GM23338 (cell line): ENCODE measurements at regions not wholly inside any gene's neighbourhood (a gene's known extent, or its start where the extent isn't known, plus 50 kb on each side); places are given as distances from the start of the nearest gene placed in this dataset.

ENCODE experiments used
- ATAC-seq: fragments of 200-7000 bp; cut with Tn5 transposase; 3 replicates; pipeline ENCODE4 v1.9.1; 2020
- DNase-seq: peaks from one replicate; pipeline ENCODE4 v3.0.0-alpha.2; 2015; ENCODE audit warnings: low spot score
- H2AFZ ChIP-seq: fragments of 200-600 bp; sonication (generic); 2 replicates; pipeline ENCODE4 v1.8.0; 2016; ENCODE audit warnings: antibody characterized with exemption, mild to moderate bottlenecking, moderate library complexity
- H3F3A ChIP-seq: fragments of 200-600 bp; sonication (generic); replicated peaks from 2 replicates; pipeline ENCODE4 v1.8.0; 2017; ENCODE audit warnings: antibody characterized with exemption, mixed run types, low read depth
- H3K27ac ChIP-seq: fragments of 200-600 bp; sonication (generic); 2 replicates; pipeline ENCODE4 v1.6.1; 2016; ENCODE audit warnings: low read depth
- H3K27me3 ChIP-seq: fragments of 200-600 bp; sonication (generic); 2 replicates; pipeline ENCODE4 v1.8.0; 2016; ENCODE audit warnings: mild to moderate bottlenecking, mixed run types, moderate library complexity; ENCODE audit not compliant: insufficient read depth
- H3K36me3 ChIP-seq: fragments of 200-600 bp; sonication (generic); 2 replicates; pipeline ENCODE4 v1.8.0; 2016; ENCODE audit warnings: mild to moderate bottlenecking; ENCODE audit not compliant: insufficient read depth
- H3K4me1 ChIP-seq: fragments of 200-600 bp; sonication (generic); 2 replicates; pipeline ENCODE4 v1.8.0; 2016; ENCODE audit warnings: mild to moderate bottlenecking, moderate library complexity; ENCODE audit not compliant: insufficient read depth
- H3K4me2 ChIP-seq: fragments of 200-600 bp; sonication (generic); 2 replicates; pipeline ENCODE4 v1.7.1; 2017; ENCODE audit warnings: mixed run types
- H3K4me3 ChIP-seq: fragments of 200-600 bp; sonication (generic); 2 replicates; pipeline ENCODE4 v1.6.1; 2016; ENCODE audit warnings: mixed run types
- H3K79me2 ChIP-seq: fragments of 200-600 bp; sonication (generic); replicated peaks from 2 replicates; pipeline ENCODE4 v1.8.0; 2017; ENCODE audit warnings: mild to moderate bottlenecking; ENCODE audit not compliant: insufficient read depth
- H3K9me2 ChIP-seq: fragments of 200-600 bp; sonication (generic); 2 replicates; pipeline ENCODE4 v1.8.0; 2017; ENCODE audit not compliant: insufficient read depth
- H4K20me1 ChIP-seq: fragments of 200-600 bp; sonication (generic); replicated peaks from 2 replicates; pipeline ENCODE4 v1.8.0; 2017; ENCODE audit warnings: mild to moderate bottlenecking; ENCODE audit not compliant: insufficient read depth
- H3K27ac Mint-ChIP-seq: 2 replicates; pipeline ENCODE4 v1.8.0; 2020; ENCODE audit warnings: inconsistent platforms, mild to moderate bottlenecking, moderate library complexity, mixed read lengths
- H3K27me3 Mint-ChIP-seq: 3 replicates; pipeline ENCODE4 v1.8.0; 2022; ENCODE audit warnings: low read depth, mild to moderate bottlenecking, moderate library complexity, mixed read lengths, inconsistent platforms; ENCODE audit not compliant: insufficient read depth, poor library complexity
- H3K36me3 Mint-ChIP-seq: 3 replicates; pipeline ENCODE4 v1.8.0; 2021; ENCODE audit warnings: low read depth, mild to moderate bottlenecking, inconsistent platforms, moderate library complexity, mixed read lengths
- H3K4me1 Mint-ChIP-seq: 3 replicates; pipeline ENCODE4 v1.8.0; 2020; ENCODE audit warnings: mild to moderate bottlenecking, inconsistent platforms, mixed read lengths
- H3K4me3 Mint-ChIP-seq: 3 replicates; pipeline ENCODE4 v1.8.0; 2021; ENCODE audit warnings: moderate library complexity, mild to moderate bottlenecking, inconsistent platforms, mixed read lengths
- H3K9me3 Mint-ChIP-seq: 3 replicates; pipeline ENCODE4 v1.8.0; 2020; ENCODE audit warnings: moderate library complexity, mild to moderate bottlenecking, inconsistent platforms, mixed read lengths
- CREB1 ChIP-seq: fragments of 250-450 bp; sonication (Bioruptor Pico); IDR thresholded peaks from 2 replicates; pipeline ENCODE4 v1.5.0; 2020; ENCODE audit warnings: low read depth, mild to moderate bottlenecking, moderate library complexity
- EZH2 ChIP-seq: fragments of 200-600 bp; sonication (generic); IDR thresholded peaks from one replicate; pipeline ENCODE4 v1.8.0; 2017; ENCODE audit warnings: antibody characterized with exemption, mild to moderate bottlenecking, low read depth; ENCODE audit not compliant: unreplicated experiment
- NANOG ChIP-seq: IDR thresholded peaks from 2 replicates; pipeline ENCODE4 v1.6.1; 2016; ENCODE audit warnings: antibody characterized with exemption, borderline replicate concordance
- POLR2AphosphoS5 ChIP-seq: IDR thresholded peaks from 2 replicates; pipeline ENCODE4 v1.6.1; 2016; ENCODE audit warnings: antibody characterized with exemption, low read depth
- STAT1 ChIP-seq: IDR thresholded peaks from one replicate; pipeline ENCODE4 v1.6.1; 2016; ENCODE audit warnings: antibody characterized with exemption; ENCODE audit not compliant: unreplicated experiment
- ZNF114 ChIP-seq: fragments of 250-450 bp; sonication (Bioruptor Pico); IDR thresholded peaks from 2 replicates; pipeline ENCODE4 v1.5.0; 2020; ENCODE audit warnings: mild to moderate bottlenecking, moderate library complexity
- TF ChIP-seq, protein P1 (sequence below): IDR thresholded peaks from one replicate; pipeline ENCODE4 v1.6.1; 2018; ENCODE audit warnings: antibody characterized with exemption; ENCODE audit not compliant: unreplicated experiment
- TF ChIP-seq, protein P2 (sequence below), 2 experiments: fragments of 200-600 bp in 1 of 2; sonication (generic) in 1 of 2; conservative IDR thresholded peaks; 2 replicates each; pipeline versions ENCODE4 v1.5.1 to v1.6.1; 2016 to 2017; ENCODE audit warnings: antibody characterized with exemption in 2 of 2, low read depth in 2 of 2, mild to moderate bottlenecking in 2 of 2, moderate library complexity in 1 of 2
- TF ChIP-seq, protein P3 (sequence below): IDR thresholded peaks from 2 replicates; pipeline ENCODE4 v1.6.1; 2016; ENCODE audit warnings: antibody characterized with exemption

DNA sequence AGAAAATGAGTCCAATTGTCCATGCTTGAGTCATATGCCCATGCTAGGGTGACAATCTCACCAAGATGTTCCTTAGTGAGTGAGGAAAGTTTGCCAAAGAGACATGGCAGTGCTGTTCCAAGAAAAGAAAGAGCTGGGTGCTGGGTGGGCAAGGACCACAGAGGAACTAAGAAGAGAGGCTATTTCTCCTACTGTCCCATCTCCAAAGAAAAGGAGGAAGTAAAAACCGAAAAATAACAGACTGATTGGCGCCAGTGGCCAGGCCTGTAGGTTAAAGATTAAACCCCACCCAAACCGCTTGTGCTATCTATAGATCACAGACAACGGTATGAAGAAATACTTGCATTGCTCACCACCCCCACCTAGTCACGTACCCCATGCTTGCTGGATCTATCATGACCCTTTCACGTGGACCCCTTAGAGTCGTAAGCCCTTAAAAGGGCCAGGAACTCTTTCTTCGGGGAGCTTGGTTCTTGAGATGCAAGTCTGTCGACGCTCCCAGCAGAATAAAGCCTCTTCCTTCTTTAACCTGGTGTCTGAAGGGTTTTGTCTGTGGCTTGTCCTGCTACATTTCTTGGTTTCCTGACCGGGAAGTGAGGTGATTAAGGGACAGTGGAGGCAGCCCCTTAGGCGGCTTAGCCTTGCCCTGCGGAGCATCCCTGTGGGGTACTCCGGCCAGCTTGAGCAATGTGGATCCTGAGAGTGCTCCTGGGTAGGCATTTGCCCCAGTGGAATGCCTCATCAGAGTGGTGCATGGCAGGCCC lies 606.5 kb downstream of the UQCRFS1 start:
- Mint-ChIP-seq H3K27ac (no peak overlapping the region), H3K9me3 (peaks cover 32% of the 10 kb centered on the region), H3K4me3 (no peak overlapping the region), H3K27me3 (peaks cover 2% of the 10 kb centered on the region), H3K36me3 (peaks cover 39% of the 10 kb centered on the region), H3K4me1 (no peaks in the 10 kb centered on the region)
- no peaks in the 10 kb centered on the region for H3K4me1 ChIP-seq
- peaks cover 7% of the 10 kb centered on the region; the same call in 1 of the 2 replicates for H3K36me3 ChIP-seq
- ATAC-seq (no peak), DNase-seq (no peak)
- no peaks in the 10 kb centered on the region for H3K27me3 ChIP-seq
- H2AFZ ChIP-seq = no peak overlapping the region
- no peaks in the 10 kb centered on the region for H3K79me2 ChIP-seq
- H3K4me3 ChIP-seq = no peak overlapping the region
- H3K27ac ChIP-seq = no peak overlapping the region
- no peaks in the 10 kb centered on the region for H4K20me1 ChIP-seq
- TF ChIP-seq, protein P1, sequence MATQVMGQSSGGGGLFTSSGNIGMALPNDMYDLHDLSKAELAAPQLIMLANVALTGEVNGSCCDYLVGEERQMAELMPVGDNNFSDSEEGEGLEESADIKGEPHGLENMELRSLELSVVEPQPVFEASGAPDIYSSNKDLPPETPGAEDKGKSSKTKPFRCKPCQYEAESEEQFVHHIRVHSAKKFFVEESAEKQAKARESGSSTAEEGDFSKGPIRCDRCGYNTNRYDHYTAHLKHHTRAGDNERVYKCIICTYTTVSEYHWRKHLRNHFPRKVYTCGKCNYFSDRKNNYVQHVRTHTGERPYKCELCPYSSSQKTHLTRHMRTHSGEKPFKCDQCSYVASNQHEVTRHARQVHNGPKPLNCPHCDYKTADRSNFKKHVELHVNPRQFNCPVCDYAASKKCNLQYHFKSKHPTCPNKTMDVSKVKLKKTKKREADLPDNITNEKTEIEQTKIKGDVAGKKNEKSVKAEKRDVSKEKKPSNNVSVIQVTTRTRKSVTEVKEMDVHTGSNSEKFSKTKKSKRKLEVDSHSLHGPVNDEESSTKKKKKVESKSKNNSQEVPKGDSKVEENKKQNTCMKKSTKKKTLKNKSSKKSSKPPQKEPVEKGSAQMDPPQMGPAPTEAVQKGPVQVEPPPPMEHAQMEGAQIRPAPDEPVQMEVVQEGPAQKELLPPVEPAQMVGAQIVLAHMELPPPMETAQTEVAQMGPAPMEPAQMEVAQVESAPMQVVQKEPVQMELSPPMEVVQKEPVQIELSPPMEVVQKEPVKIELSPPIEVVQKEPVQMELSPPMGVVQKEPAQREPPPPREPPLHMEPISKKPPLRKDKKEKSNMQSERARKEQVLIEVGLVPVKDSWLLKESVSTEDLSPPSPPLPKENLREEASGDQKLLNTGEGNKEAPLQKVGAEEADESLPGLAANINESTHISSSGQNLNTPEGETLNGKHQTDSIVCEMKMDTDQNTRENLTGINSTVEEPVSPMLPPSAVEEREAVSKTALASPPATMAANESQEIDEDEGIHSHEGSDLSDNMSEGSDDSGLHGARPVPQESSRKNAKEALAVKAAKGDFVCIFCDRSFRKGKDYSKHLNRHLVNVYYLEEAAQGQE = no peak
- no peak for TF ChIP-seq ZNF114 (CRISPR knock-in tag)
- no peak overlapping the region for H3K4me2 ChIP-seq
- no peaks in the 10 kb centered on the region for H3F3A ChIP-seq
- no peaks in the 10 kb centered on the region; the same call in 1 of the 2 replicates for H3K9me2 ChIP-seq

DNA sequence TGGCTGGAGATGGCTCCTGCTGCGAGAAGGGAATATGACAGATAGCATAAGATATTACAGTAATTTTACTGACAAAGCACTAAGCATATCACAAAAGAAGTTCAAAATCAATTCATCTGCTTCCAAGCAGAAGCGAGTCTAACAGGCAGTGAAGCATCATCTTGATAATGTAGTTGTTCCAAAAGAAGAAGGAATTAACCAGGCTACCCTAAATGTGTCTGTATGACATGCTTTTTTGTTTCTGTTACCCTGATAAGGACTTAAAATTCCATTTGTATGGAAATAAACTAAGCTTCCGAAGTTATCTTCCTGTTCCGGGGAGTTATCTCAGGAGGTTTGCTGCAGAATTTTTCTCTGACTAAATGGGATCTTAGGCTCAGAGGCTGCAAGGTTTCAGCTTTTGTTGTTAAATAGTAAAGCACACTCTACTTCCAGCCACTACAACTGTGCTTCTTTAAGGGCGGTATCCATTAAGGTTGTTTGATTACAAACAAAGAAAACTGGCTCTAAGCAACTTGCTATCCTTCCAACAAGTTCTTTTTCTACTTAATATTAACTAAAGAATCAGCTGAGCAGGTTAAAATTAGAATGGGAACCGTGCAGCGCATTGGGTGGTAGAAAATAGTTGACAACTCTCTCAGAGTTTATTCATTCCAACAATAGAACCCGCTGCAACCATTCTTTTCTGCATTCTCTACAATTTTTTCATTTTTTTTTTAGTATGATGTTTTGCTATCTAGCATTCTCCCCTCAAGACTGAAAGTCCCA lies 607.3 kb downstream of the UQCRFS1 start:
- Mint-ChIP-seq H3K9me3 (peaks cover 32% of the 10 kb centered on the region), H3K27me3 (peaks cover 2% of the 10 kb centered on the region), H3K36me3 (peaks cover 39% of the 10 kb centered on the region), H3K4me1 (no peaks in the 10 kb centered on the region), H3K27ac (no peak overlapping the region), H3K4me3 (no peak overlapping the region)
- no peaks in the 10 kb centered on the region for H3K4me1 ChIP-seq
- H3K36me3 ChIP-seq = peaks cover 7% of the 10 kb centered on the region; the same call in 1 of the 2 replicates
- H3K27ac ChIP-seq = no peak overlapping the region
- no peaks in the 10 kb centered on the region for H4K20me1 ChIP-seq
- DNase-seq (no peak), ATAC-seq (no peak)
- no peak overlapping the region for H3K4me3 ChIP-seq
- no peak overlapping the region for H2AFZ ChIP-seq
- no peaks in the 10 kb centered on the region for H3K27me3 ChIP-seq
- no peak overlapping the region for H3K4me2 ChIP-seq
- no peaks in the 10 kb centered on the region for H3K79me2 ChIP-seq
- no peaks in the 10 kb centered on the region; the same call in 1 of the 2 replicates for H3K9me2 ChIP-seq
- no peaks in the 10 kb centered on the region for H3F3A ChIP-seq
- TF ChIP-seq ZNF114 (CRISPR knock-in tag) (no peak), CREB1 (CRISPR knock-in tag) (no peak), NANOG (no peak), STAT1 (no peak), EZH2 (no peak), POLR2AphosphoS5 (no peak)
- TF ChIP-seq, protein P1 = no peak
- TF ChIP-seq, protein P2, sequence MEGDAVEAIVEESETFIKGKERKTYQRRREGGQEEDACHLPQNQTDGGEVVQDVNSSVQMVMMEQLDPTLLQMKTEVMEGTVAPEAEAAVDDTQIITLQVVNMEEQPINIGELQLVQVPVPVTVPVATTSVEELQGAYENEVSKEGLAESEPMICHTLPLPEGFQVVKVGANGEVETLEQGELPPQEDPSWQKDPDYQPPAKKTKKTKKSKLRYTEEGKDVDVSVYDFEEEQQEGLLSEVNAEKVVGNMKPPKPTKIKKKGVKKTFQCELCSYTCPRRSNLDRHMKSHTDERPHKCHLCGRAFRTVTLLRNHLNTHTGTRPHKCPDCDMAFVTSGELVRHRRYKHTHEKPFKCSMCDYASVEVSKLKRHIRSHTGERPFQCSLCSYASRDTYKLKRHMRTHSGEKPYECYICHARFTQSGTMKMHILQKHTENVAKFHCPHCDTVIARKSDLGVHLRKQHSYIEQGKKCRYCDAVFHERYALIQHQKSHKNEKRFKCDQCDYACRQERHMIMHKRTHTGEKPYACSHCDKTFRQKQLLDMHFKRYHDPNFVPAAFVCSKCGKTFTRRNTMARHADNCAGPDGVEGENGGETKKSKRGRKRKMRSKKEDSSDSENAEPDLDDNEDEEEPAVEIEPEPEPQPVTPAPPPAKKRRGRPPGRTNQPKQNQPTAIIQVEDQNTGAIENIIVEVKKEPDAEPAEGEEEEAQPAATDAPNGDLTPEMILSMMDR (conservative IDR thresholded peaks at IDR 0.05; ENCODE audit: low read depth in 2 of 2) = no peak
- TF ChIP-seq, protein P3, sequence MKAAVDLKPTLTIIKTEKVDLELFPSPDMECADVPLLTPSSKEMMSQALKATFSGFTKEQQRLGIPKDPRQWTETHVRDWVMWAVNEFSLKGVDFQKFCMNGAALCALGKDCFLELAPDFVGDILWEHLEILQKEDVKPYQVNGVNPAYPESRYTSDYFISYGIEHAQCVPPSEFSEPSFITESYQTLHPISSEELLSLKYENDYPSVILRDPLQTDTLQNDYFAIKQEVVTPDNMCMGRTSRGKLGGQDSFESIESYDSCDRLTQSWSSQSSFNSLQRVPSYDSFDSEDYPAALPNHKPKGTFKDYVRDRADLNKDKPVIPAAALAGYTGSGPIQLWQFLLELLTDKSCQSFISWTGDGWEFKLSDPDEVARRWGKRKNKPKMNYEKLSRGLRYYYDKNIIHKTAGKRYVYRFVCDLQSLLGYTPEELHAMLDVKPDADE = no peak
